Superior temporal gyrus (tissue), 1 donor: ENCODE measurements at regions not wholly inside any gene's neighbourhood (a gene's known extent, or its start where the extent isn't known, plus 50 kb on each side); places are given as distances from the start of the nearest gene placed in this dataset.
A peak's percentile ranks its signal among the peaks of the same experiment; 100 is the strongest.

Experiments
- DNase-seq: peaks from one replicate; pipeline ENCODE4 v3.0.0-alpha.2; 2016; ENCODE audit errors: extremely low spot score

DNA sequence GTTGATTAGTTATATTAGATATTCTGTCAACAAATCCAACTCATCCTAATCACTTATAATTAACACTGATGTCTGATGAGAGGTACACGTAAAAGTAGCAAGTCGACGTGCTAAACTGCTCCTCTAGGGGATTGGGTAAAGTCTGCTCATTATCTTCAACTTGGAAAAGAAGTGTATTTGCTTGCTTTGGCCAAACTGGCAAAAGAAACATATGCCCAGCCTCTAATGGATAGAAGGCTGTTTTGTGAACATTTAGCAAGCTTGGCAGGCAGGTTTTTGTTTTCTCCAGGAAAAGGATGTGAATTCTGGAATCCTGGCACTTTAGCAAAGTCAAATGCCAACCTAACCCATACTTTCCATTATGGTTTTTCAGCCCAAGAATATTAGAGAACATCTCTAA is 264.8 kb downstream of the TBL1XR1 start:
- DNase-seq: no peak

DNA sequence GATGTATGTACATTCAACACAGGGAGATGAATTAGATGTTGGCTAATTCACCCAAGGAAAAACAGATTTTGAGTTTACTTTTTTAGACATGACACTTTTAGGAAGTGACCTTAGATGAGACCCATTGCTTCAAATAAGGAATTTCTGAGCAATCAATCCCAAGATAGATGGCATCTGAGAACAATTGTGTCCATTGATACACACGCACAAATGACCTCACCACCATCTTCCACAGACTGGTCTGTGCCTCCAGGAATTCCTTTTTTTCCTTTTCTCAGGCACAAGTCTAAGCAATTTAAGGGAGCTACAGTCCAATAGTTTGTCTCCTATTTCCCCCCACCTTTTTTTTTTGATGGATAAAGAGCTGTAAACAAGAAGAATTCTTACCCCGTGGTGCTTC is 265.3 kb downstream of the TBL1XR1 start:
- DNase-seq: no peak

DNA sequence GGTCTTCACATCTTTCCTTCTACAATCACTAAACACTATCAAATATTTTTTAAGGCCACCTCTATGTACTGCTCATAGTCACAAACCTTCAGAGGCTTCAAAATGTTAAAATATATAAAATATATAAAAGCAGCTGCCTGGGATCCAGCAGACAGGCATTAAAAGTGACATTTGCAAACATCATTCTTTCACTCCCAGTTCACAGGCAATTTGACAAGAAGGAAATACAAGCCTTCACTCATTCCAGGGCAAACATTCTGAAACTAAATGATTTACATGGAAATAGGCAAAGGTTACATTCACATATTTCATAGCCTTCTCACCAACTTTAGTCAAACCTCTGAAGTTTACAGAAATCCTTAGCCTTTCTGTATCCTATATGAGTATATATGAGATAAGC is 266.3 kb downstream of the TBL1XR1 start:
- no peak for DNase-seq

DNA sequence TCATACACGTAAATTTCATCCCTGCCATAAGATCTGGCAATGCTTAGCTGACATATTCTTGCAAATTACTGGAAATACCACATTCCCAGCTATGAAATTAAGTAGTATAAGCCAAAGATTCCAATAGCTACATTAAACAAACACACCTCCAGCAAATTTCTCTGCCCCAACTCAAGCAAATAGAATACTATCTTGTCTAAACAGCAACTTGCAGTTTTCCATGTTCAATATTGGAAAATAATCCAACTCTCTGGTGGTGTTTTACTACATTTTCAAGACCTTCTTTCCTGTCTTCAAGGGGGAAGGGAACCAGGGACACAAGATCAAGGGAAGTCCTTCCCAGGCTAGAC is 268.7 kb downstream of the TBL1XR1 start:
- DNase-seq: no peak

DNA sequence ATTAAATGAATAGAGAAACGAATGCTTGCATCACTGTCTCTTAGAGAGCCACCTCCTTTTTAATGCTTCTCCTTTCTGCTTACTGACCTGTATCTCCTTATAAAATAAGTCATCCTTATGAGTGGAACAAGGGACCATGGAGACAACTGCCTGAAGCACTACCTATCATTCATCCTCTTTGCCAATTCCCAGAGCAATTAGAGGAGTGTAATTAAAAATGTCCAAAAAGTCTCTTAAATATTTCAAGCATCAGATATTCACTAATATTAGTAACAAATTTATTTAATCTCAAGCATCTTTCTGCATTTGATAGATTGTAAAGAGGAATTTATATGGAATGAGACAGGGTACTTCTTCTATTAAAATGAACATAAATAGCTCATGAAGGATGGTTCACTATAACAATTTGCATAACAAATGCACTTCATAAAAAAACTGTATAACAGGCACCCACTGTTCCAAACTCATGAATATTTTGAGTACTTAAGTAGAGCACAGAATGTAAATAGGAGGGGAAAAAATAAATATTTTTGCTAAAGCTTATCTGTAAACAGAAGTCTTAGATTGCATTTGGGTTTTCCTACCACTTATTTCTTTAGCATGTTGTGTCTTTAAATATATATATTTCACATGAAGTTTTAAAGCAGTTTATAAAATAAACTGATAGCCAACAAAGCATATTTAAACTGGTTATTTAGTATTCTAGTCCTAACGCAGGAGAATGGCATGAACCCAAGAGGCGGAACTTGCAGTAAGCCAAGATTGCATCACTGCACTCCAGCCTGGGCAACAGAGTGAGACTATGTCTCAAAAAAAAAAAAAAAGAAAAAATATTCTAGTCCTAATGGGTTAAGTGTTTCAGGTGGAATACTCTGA is 269.3 kb downstream of the TBL1XR1 start:
- DNase-seq: no peak

DNA sequence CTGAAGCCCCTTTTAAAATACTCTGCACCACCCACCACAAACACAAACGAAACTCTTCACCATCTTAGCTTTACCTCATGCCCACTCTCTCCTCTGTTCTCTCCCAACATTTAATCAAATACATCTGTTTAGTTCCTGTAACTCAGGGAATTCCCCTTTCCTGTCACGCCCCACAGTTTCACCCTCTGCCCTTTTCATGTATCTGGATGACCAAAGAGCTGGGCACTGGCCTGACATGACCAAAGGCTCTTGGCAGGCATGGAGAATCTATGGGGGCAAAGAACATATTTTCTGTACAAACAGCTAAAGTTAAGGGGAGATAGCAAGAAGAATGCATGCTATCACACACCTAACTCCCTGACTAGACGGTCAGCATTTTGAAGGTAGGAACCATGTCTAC is 270.0 kb downstream of the TBL1XR1 start:
- no peak for DNase-seq

DNA sequence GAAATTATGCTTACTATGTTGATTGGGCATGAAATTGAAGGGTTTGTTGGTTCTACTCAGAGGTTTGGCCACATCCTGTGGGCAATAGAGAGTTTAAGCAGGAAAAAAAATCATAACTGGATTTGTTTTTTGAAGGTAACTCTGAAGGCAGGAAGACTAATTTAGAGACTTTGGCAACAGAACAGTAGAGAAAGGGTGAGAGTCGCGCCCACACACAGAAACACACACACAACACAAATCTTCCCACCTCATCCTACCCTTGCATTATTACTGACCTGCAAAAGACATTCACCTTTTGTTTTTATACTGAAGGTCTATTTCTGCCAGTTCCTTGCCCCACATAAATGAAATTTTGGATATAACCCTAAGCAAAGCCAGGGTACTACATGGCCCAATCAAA is 270.6 kb downstream of the TBL1XR1 start:
- DNase-seq: no peak

DNA sequence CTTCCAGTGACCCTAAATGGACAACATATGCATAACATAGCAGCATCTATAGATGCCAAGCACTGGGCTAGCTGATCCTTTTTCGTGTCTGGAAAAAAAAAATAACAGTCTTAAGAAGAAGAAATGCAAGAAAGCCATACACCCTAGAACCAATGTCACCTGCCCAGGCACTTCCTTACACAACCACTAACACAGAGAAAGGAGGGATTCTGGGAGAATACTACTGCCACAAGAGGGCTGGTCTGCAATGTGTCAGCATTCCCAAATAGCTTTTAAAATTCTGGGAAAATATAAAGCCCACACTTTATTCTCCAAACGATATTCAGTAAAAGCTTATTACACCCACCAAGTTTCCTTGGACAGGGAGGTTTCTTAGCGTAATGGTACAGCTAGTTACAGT is 271.2 kb downstream of the TBL1XR1 start:
- DNase-seq: no peak

DNA sequence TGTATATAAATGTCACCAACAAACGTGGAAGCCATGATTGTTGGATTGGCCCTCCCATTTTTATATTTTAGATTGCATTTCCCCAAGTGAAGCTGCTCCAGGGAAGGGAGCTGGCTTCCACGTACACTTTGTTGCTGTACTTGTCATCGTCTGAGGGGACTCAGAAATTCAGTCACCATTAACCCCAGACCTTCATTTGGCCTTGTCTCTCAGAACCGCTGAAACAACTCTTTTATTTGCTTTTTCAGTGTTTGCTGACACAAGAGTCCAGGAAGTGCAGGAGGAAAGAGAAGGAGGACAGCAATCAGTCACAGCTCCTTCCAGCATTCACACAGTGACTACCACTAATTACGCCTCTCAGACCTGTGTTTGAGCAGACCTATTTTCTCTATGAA is 276.5 kb downstream of the TBL1XR1 start:
- DNase-seq: no peak

DNA sequence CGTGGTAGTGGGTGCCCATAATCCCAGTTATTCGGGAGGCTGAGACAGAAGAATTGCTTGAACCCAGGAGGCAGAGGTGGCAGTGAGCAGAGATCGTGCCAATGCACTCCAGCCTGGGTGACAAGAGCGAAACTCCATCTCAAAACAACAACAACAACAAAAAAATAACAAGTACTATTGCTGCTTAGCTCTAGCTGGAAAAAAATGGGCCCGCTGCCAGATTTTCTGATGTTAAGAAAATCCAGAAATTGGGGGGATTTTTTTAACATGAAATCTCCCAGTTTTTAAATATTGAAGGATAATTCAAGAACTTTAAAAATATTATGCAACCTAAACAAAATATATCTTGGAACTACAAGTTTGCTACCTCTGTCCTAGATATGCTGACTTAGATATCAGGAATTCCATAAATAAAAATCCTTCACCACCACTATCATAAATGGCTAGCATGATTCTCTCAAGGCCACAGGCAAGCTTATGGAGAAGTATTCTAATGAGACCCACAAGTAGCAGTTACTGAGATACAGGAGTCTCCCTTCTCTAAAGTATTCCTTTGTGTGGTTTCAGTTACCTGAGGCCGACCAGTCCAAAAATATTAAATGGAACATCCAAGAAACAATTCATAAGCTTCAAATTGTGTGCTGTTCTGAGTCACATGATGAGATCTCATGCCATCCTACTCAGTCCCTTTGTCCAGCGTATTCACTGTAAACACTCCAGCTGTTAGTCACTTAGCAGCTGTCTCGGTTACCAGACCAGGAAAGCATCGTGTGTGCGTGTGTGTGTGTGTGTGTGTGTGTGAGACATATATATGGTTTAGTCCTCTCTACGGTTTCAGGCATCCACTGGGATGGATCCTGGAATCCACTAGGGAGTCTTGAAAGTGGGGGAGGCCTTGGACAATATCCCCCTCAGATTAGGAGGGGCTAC is 277.2 kb downstream of the TBL1XR1 start:
- no peak for DNase-seq

DNA sequence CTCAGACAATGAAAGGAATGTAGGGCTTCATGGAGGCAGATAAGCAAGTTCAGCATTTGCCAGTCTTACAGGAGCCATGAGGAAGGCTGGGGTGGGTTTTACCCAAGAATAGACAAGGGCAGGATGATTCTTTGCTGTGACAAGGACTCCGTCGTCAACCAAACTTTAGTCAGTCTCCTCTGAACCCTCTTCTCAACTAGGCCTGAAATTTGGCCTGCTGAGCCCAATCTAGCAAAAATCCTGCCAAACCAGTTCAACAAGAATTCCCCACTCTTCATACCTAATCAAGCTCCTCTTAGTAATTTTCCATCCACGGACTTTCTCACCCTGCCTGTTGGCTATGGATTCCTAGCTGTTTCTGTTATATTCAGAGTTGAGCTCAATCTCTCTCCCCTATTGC is 280.5 kb downstream of the TBL1XR1 start:
- no peak for DNase-seq

DNA sequence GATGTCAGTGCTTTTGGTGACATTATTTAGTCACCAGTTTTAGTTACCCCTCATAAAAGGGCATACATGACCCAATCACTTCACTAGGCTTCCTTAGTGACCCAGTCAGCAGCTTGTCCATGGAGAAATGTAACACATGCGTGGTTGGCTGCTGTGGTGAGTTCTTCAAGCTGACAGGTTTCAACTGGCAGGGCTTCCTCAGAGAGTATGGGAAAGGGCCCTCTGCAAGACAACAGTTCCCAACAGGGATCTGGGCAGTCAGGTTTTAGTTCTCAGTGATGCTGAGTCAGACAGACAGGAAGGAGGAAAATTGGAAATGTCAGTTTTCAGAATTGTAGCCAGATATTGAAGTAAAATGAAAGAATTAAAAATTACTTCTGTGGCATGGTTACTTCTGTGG is 282.5 kb downstream of the TBL1XR1 start:
- no peak for DNase-seq

DNA sequence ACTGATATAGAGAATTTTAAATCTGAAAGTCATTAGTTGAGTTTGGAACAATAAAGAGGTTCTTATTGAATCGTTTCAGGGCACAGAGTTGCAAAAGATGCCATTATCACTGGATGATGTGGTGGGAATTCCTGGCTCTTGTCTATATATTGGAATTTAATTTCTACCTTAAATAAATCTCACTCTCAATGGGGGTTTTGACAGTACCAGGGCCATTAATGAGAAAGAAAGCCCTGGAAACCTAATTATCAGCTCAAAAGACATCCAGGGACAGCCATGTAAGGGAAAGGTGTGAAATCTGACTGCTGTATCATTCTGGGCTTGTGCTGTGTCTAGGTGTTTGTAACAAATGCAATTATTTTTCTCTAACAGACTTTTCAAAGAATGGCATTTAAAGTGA is 285.7 kb downstream of the TBL1XR1 start:
- no peak for DNase-seq

DNA sequence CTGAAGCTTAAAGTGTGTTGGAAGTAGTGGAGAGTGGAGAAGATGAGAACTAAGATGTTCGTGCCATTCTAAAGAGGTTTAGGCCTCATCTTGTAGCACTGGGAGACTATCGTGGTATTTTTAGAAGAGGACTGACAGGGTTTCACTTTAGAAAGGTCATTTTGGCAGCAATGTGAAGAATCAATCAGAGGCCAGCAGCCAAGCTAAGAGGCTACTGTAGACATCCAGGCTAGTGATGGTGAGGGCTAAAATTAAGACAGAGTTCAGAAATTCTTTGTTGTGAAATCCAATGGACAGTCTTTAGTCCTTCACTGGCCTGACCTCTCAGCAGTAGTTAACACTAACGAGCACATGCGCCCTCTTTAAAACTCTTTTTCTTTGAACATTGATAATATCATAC is 288.2 kb downstream of the TBL1XR1 start:
- no peak for DNase-seq

DNA sequence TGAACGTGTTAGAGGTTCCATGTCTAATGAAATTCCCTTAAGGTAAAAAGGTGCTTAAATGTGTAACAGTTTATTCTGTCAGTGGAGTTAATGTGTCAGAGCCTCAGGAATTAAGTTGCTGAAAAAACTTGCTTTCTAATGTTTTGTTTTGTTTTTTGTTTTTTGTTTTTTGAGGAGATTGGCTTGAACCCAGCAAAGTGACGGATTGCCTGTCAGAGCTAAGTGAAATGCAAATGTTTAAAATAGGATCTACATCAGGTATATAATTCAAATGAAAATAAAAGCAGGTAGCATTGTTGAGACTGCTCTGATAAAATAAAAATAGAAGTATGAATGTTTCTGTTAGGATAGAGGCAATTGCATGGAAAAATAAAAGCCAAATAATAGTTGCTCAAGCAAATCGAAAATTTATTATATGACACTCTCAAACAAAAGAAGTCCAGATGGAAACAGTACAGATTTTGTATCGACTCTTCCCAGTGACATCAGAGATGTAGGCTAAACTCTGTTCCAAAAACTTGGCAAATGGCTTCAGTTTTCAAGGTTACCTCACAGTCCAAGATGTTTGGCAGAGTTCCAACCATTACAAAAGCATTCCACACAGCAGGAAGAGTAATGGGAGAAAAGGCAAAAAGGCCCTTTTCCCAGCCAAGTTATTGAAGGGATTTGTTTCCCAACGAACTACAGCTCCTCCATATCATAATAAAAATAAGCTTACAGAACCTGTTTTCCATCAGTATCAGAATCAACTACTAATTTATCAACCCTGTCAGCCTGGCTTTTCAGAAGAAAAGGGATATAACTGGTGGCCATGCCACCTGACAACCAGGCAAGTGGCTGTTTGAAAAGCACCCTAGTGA is 291.0 kb downstream of the TBL1XR1 start:
- DNase-seq: no peak

DNA sequence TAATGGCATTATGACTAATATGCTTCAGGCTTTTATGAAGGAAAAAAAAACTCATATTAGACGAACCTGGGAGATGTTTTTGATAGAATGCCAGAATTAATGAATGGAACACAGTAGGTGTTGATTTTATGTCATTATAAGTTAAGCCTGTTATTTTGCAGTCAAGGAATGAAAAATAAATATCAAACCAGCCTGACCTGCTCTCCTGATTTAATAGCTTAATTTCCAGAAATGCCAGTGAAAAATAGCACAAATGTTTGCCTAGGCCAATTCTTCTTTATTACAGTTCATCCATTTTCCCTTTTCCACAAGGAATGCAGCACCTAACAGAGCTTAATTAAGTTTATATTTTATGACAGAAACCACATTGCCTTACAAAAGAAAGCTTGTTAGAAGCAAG is 292.0 kb downstream of the TBL1XR1 start:
- DNase-seq: no peak

DNA sequence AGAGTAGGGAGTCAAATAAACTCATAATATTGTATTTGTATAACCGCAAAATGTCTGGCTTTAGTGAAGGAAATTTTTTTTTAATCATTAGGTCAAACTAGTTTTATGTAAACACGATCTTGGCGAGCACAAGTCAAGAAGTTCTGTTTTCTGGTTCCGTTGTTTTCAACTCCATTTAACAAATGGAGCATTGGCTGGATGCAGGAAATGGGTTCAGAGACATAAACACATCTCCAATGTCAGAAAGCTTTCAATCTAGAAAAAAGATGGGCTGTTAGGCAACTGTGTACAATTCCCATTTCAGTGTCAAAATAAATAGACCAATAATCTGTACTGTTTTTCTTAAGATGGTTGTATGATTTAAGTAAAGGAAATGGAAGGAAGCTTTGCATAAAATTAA is 292.8 kb downstream of the TBL1XR1 start:
- no peak for DNase-seq

DNA sequence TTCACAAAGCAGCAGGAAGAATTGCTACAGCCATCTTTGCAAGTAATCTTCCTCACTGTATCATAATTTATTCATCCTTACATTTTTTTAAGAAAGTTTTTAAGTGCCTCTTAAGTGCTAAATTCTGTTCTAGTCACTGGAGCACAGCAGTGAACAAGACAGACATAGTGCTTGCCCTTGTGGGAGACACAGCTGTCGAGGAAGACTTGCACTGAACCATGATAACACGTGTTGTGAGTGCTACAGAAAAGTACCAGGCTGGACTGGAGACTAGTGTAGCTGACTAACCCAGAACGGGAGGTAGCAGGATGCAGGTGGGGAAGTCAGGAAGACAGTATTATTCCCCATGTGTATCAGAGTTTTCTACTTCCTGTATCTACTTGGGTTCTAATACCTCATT is 300.6 kb downstream of the TBL1XR1 start:
- no peak for DNase-seq

DNA sequence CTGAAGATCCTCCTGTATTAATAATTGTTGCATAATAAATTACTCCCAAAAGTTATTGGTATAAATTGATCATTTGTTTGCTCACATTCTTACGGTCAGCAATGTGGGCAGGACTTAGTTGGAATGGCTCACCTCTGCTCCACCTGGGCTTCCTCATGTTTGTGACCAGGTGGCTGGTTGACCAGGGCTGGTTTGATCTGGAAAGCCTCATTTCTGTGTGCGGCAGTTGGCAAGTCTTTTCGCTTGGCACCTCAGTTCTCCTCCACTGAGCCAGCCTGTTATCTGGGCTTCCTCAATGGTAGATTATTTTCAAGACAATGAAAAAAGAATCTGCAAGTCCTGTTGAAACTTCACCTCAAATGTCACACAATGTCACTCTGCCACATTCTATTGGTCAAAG is 301.1 kb downstream of the TBL1XR1 start:
- no peak for DNase-seq

DNA sequence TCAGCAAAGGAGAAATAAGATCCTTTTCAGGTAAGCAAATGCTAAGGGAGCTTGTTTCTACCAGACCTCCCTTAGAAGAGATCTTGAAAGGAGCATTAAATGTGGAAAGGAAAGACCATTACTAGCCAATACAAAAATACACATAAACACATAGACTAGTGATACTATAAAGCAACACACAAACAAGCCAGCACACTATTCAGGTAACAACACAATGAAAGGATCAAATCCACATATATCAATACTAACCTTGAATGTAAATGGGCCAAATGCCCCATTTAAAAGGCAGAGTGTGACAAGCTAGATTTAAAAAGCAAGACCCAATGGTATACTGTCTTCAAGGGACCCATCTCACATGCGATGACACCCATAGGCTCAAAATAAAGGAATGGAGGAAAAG is 317.6 kb downstream of the TBL1XR1 start:
- no peak for DNase-seq

DNA sequence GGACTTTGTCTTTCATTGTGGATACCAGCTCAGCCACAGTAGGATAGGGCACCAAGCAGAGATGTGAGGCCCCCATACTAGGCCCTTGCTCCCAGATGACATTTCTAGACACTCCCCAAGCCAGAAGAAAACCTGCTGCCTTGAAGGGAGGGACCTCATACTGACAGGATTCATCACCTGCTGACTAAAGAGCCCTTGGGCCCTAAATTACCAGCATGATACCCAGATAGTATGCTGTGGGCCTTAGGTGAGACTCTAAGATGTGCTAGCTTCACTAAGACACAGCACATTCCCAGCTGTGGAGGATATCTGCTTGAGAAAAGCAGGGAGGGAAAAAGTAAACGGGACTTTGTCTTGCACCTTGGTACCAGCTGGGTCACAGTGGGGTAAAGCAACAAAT is 324.0 kb downstream of the TBL1XR1 start:
- no peak for DNase-seq

DNA sequence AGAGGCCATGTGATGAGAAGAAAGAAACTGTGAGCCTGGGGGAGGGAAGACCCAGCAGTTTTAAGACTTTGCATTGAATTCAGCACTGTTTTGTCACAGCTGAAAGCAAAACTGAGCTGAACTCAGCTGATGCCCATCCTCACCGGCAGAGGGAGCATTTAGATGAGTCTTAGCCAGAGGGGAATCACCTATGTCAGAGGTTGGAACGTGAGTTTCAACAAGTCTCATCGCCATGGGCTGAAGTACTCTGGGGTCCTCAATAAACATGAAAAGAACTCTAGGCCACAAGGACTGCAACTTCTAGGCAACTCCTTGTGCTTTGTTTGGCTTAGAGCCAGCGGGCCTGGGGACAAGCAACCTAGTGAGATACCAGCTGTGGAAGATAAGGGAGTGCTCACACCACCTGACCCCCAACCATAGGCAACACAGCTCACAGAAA is 324.5 kb downstream of the TBL1XR1 start:
- peak; percentile 48 for DNase-seq
